ENCODE measurements at regions not wholly inside any gene's neighbourhood (a gene's known extent, or its start where the extent isn't known, plus 50 kb on each side); places are given as distances from the start of the nearest gene placed in this dataset.

GRCh38 chr6:14501914-14502313 lies 384.3 kb downstream of the CD83 start:
- Histone ChIP-seq H3K27ac (peak overlapping the region; percentile 60), H3K79me2 (no peaks in the 10 kb centered on the region), H3K4me3 (no peak overlapping the region), H3K36me3 (replicated peaks; ENCODE audit: insufficient read depth, low read depth) (no peaks in the 10 kb centered on the region), H3K9me2 (replicated peaks; ENCODE audit: insufficient read depth) (no peaks in the 10 kb centered on the region), H3K4me2 (no peak overlapping the region), H3K9me3 (ENCODE audit: low read depth) (no peaks in the 10 kb centered on the region), H3K4me1 (ENCODE audit: insufficient read depth) (peaks cover 12% of the 10 kb centered on the region), H3K27me3 (no peaks in the 10 kb centered on the region), H4K20me1 (ENCODE audit: insufficient read depth, poor library complexity, severe bottlenecking) (no peaks in the 10 kb centered on the region), H2AFZ (no peak overlapping the region)
- WGBS (ENCODE audit: low lambda C conversion rate, missing lambda C conversion rate), result 86% methylated on average over 5 of the region's 5 CpGs
- TF ChIP-seq CTCF (IDR thresholded peaks at IDR 0.05; ENCODE audit: poor library complexity), result no peak
- TF ChIP-seq EZH2 (IDR thresholded peaks at IDR 0.05; ENCODE audit: borderline replicate concordance), result no peak
- no peak for TF ChIP-seq EZH2phosphoT487 (IDR thresholded peaks at IDR 0.05; ENCODE audit: low read depth, severe bottlenecking, unreplicated experiment)
- DNase-seq (ENCODE audit: low spot score), result no peak

- no peak overlapping the region for H3K4me2 ChIP-seq
- no peak overlapping the region for H2AFZ ChIP-seq
- TF ChIP-seq EZH2 (IDR thresholded peaks at IDR 0.05; ENCODE audit: borderline replicate concordance), result no peak
- no peak for TF ChIP-seq CTCF (IDR thresholded peaks at IDR 0.05; ENCODE audit: poor library complexity)
- TF ChIP-seq EZH2phosphoT487 (IDR thresholded peaks at IDR 0.05; ENCODE audit: low read depth, severe bottlenecking, unreplicated experiment), result no peak
- H3K79me2 ChIP-seq, result no peaks in the 10 kb centered on the region
- 93% methylated on average over 6 of the region's 6 CpGs for WGBS (ENCODE audit: low lambda C conversion rate, missing lambda C conversion rate)
- no peak overlapping the region for H3K4me3 ChIP-seq
- no peaks in the 10 kb centered on the region for H3K9me2 ChIP-seq (replicated peaks; ENCODE audit: insufficient read depth)
- no peak for DNase-seq (ENCODE audit: low spot score)
- no peak overlapping the region for H3K27ac ChIP-seq
- H3K4me1 ChIP-seq (ENCODE audit: insufficient read depth), result peaks cover 12% of the 10 kb centered on the region
- H4K20me1 ChIP-seq (ENCODE audit: insufficient read depth, poor library complexity, severe bottlenecking), result no peaks in the 10 kb centered on the region
- no peaks in the 10 kb centered on the region for H3K27me3 ChIP-seq
- no peaks in the 10 kb centered on the region for H3K9me3 ChIP-seq (ENCODE audit: low read depth)
- no peaks in the 10 kb centered on the region for H3K36me3 ChIP-seq (replicated peaks; ENCODE audit: insufficient read depth, low read depth)
Observed at GRCh38 chr6:14502551-14502950, 385.0 kb downstream of the CD83 start.

- Histone ChIP-seq H4K20me1 (ENCODE audit: insufficient read depth, poor library complexity, severe bottlenecking) (no peaks in the 10 kb centered on the region), H3K4me1 (ENCODE audit: insufficient read depth) (peaks cover 8% of the 10 kb centered on the region), H3K79me2 (no peaks in the 10 kb centered on the region), H3K27ac (no peak overlapping the region), H3K9me3 (ENCODE audit: low read depth) (no peaks in the 10 kb centered on the region), H2AFZ (no peak overlapping the region), H3K27me3 (no peaks in the 10 kb centered on the region), H3K36me3 (replicated peaks; ENCODE audit: insufficient read depth, low read depth) (no peaks in the 10 kb centered on the region), H3K4me2 (no peak overlapping the region), H3K4me3 (no peak overlapping the region), H3K9me2 (replicated peaks; ENCODE audit: insufficient read depth) (no peaks in the 10 kb centered on the region)
- 79% methylated on average over 6 of the region's 6 CpGs for WGBS (ENCODE audit: low lambda C conversion rate, missing lambda C conversion rate)
- no peak for TF ChIP-seq CTCF (IDR thresholded peaks at IDR 0.05; ENCODE audit: poor library complexity)
- no peak for TF ChIP-seq EZH2phosphoT487 (IDR thresholded peaks at IDR 0.05; ENCODE audit: low read depth, severe bottlenecking, unreplicated experiment)
- no peak for TF ChIP-seq EZH2 (IDR thresholded peaks at IDR 0.05; ENCODE audit: borderline replicate concordance)
- DNase-seq (ENCODE audit: low spot score), result no peak
Observed at GRCh38 chr6:14505401-14505800, 387.8 kb downstream of the CD83 start.
